Smooth muscle cell (in vitro differentiated cells): ENCODE measurements at regions not wholly inside any gene's neighbourhood (a gene's known extent, or its start where the extent isn't known, plus 50 kb on each side); places are given as distances from the start of the nearest gene placed in this dataset.

Experiments
- DNase-seq: peaks from one replicate; lab custom pipeline; 2025; ENCODE audit not compliant: unreplicated experiment; lab: John Stamatoyannopoulos, UW
- H2AFZ ChIP-seq: fragments of 200-600 bp; sonication (generic); 2 replicates; pipeline ENCODE4 v1.6.0; 2016; ENCODE audit warnings: antibody characterized with exemption, low read depth, mild to moderate bottlenecking
- H3F3A ChIP-seq: fragments of 200-600 bp; sonication (generic); 2 replicates; pipeline ENCODE4 v1.6.0; 2017; ENCODE audit warnings: antibody characterized with exemption, low read depth
- H3K27ac ChIP-seq: fragments of 200-600 bp; sonication (generic); 2 replicates; pipeline ENCODE4 v1.5.1; 2016; ENCODE audit warnings: low read depth, mild to moderate bottlenecking
- H3K27me3 ChIP-seq: fragments of 200-600 bp; sonication (generic); 2 replicates; pipeline ENCODE4 v1.6.1; 2016; ENCODE audit warnings: low read depth, mild to moderate bottlenecking
- H3K36me3 ChIP-seq: fragments of 200-600 bp; sonication (generic); 2 replicates; pipeline ENCODE4 v1.5.1; 2016; ENCODE audit warnings: low read depth
- H3K4me1 ChIP-seq: fragments of 200-600 bp; sonication (generic); 2 replicates; pipeline ENCODE4 v1.5.1; 2016; ENCODE audit warnings: low read depth
- H3K4me2 ChIP-seq: fragments of 200-600 bp; sonication (generic); 2 replicates; pipeline ENCODE4 v1.6.0; 2016; ENCODE audit warnings: mild to moderate bottlenecking
- H3K4me3 ChIP-seq: fragments of 200-600 bp; sonication (generic); 2 replicates; pipeline ENCODE4 v1.5.1; 2016; ENCODE audit warnings: mild to moderate bottlenecking
- H3K79me2 ChIP-seq: fragments of 200-600 bp; sonication (generic); 2 replicates; pipeline ENCODE4 v1.6.0; 2016; ENCODE audit warnings: low read depth, mild to moderate bottlenecking
- H3K9ac ChIP-seq: fragments of 200-600 bp; sonication (generic); 2 replicates; pipeline ENCODE4 v1.6.0; 2016; ENCODE audit warnings: low read depth
- H3K9me3 ChIP-seq: fragments of 200-600 bp; sonication (generic); replicated peaks from 2 replicates; pipeline ENCODE4 v1.5.1; 2016; ENCODE audit warnings: low read depth
- H4K20me1 ChIP-seq: fragments of 200-600 bp; sonication (generic); 2 replicates; pipeline ENCODE4 v1.6.0; 2016; ENCODE audit warnings: low read depth
- CTCF ChIP-seq: fragments of 200-600 bp; sonication (generic); IDR thresholded peaks from 2 replicates; pipeline ENCODE4 v1.5.1; 2017; ENCODE audit warnings: borderline replicate concordance, mild to moderate bottlenecking, antibody characterized with exemption; ENCODE audit not compliant: insufficient read depth, poor library complexity, severe bottlenecking
- WGBS: methylation state at CpG from one replicate; pipeline ENCODE4 v1.1.7; 2016; ENCODE audit warnings: low lambda C conversion rate; 5-methylcytosine and 5-hydroxymethylcytosine counted together

- H3K27ac ChIP-seq: no peak overlapping the region
- H3K4me3 ChIP-seq: no peak overlapping the region
- DNase-seq: no peak
- H3K36me3 ChIP-seq: no peaks in the 10 kb centered on the region
- no peaks in the 10 kb centered on the region for H3K27me3 ChIP-seq
- no peak overlapping the region for H2AFZ ChIP-seq
- H3F3A ChIP-seq: no peaks in the 10 kb centered on the region
- H4K20me1 ChIP-seq: no peaks in the 10 kb centered on the region
- no peaks in the 10 kb centered on the region for H3K79me2 ChIP-seq
- no peak overlapping the region for H3K9ac ChIP-seq
- H3K9me3 ChIP-seq: no peaks in the 10 kb centered on the region
- WGBS: 87% methylated on average over 6 of the region's 6 CpGs
- H3K4me1 ChIP-seq: no peaks in the 10 kb centered on the region
- TF ChIP-seq CTCF: no peak
- H3K4me2 ChIP-seq: no peak overlapping the region
These were observed 429.7 kb upstream of the KLF4 start for GRCh38 chr9:107919263-107919662.

- H4K20me1 ChIP-seq: no peaks in the 10 kb centered on the region
- no peaks in the 10 kb centered on the region for H3K79me2 ChIP-seq
- no peak overlapping the region for H3K4me3 ChIP-seq
- no peak for TF ChIP-seq CTCF
- H3F3A ChIP-seq: no peaks in the 10 kb centered on the region
- WGBS: 81% methylated on average over 11 of the region's 11 CpGs
- H3K9ac ChIP-seq: no peak overlapping the region
- no peaks in the 10 kb centered on the region for H3K4me1 ChIP-seq
- H3K27ac ChIP-seq: no peak overlapping the region
- DNase-seq: no peak
- H2AFZ ChIP-seq: no peak overlapping the region
- peaks cover 2% of the 10 kb centered on the region for H3K9me3 ChIP-seq
- no peaks in the 10 kb centered on the region for H3K36me3 ChIP-seq
- no peak overlapping the region for H3K4me2 ChIP-seq
- H3K27me3 ChIP-seq: no peaks in the 10 kb centered on the region
These were observed 429.2 kb upstream of the KLF4 start for GRCh38 chr9:107918749-107919148.

GRCh38 chr9:107914151-107914550 lies 424.6 kb upstream of the KLF4 start:
- H2AFZ ChIP-seq: no peak overlapping the region
- H3K79me2 ChIP-seq: no peaks in the 10 kb centered on the region
- no peaks in the 10 kb centered on the region for H3K36me3 ChIP-seq
- no peak overlapping the region for H3K4me2 ChIP-seq
- no peak overlapping the region for H3K4me3 ChIP-seq
- 69% methylated on average over 1 of the region's 1 CpG for WGBS
- no peak for TF ChIP-seq CTCF
- H4K20me1 ChIP-seq: no peaks in the 10 kb centered on the region
- H3K27ac ChIP-seq: no peak overlapping the region
- H3F3A ChIP-seq: no peaks in the 10 kb centered on the region
- H3K9ac ChIP-seq: no peak overlapping the region
- DNase-seq: no peak
- no peaks in the 10 kb centered on the region for H3K4me1 ChIP-seq
- no peaks in the 10 kb centered on the region for H3K27me3 ChIP-seq
- peaks cover 5% of the 10 kb centered on the region for H3K9me3 ChIP-seq

GRCh38 chr9:107907715-107908114 lies 418.1 kb upstream of the KLF4 start:
- no peaks in the 10 kb centered on the region for H4K20me1 ChIP-seq
- no peak for DNase-seq
- no peaks in the 10 kb centered on the region for H3K9me3 ChIP-seq
- no peaks in the 10 kb centered on the region for H3K36me3 ChIP-seq
- H3K4me3 ChIP-seq: no peak overlapping the region
- H3K27ac ChIP-seq: no peak overlapping the region
- H3K27me3 ChIP-seq: peaks cover 4% of the 10 kb centered on the region
- H3K79me2 ChIP-seq: no peaks in the 10 kb centered on the region
- H3K4me2 ChIP-seq: no peak overlapping the region
- TF ChIP-seq CTCF: no peak
- H3F3A ChIP-seq: no peaks in the 10 kb centered on the region
- no peak overlapping the region for H2AFZ ChIP-seq
- 43% methylated on average over 1 of the region's 1 CpG for WGBS
- H3K9ac ChIP-seq: no peak overlapping the region
- no peaks in the 10 kb centered on the region for H3K4me1 ChIP-seq
